Colonic mucosa (tissue), 4 donors: ENCODE measurements at regions not wholly inside any gene's neighbourhood (a gene's known extent, or its start where the extent isn't known, plus 50 kb on each side); places are given as distances from the start of the nearest gene placed in this dataset.

ENCODE experiments used
- DNase-seq: peaks from one replicate; pipeline ENCODE4 v3.0.0-alpha.2; 2020
- H3K27ac ChIP-seq: fragments of 200-600 bp; one replicate; pipeline ENCODE4 v1.8.0; 2021
- H3K27me3 ChIP-seq: fragments of 200-600 bp; one replicate; pipeline ENCODE4 v1.8.0; 2021
- H3K36me3 ChIP-seq: fragments of 200-600 bp; one replicate; pipeline ENCODE4 v1.8.0; 2021
- H3K4me1 ChIP-seq: fragments of 200-600 bp; one replicate; pipeline ENCODE4 v1.8.0; 2021; ENCODE audit warnings: mild to moderate bottlenecking
- H3K4me3 ChIP-seq: fragments of 200-600 bp; one replicate; pipeline ENCODE4 v1.8.0; 2021
- H3K9ac ChIP-seq, 2 donors: one replicate each; pipeline ENCODE4 v1.7.0; 2013; ENCODE audit warnings: control low read depth in 2 of 2, low read depth in 2 of 2, low read length in 2 of 2
- H3K9me3 ChIP-seq: fragments of 200-600 bp; one replicate; pipeline ENCODE4 v1.8.0; 2021
- CTCF ChIP-seq: fragments of 200-600 bp; IDR thresholded peaks from one replicate; pipeline ENCODE4 v1.8.0; 2022; ENCODE audit warnings: antibody characterized with exemption, mild to moderate bottlenecking
- intact Hi-C: fragments of 100-400 bp; cut with DNase I; formaldehyde crosslinking; loops from one replicate; pipeline ENCODE4 v1.14.1; 2022
- donor health status: healthy.
- donor health status: DM: no; HTN: no; CAD: no.
- donor health status: DM: no; HTN: no; CAD: no.

GRCh38 chr1:103986792-103987191 lies 237.1 kb downstream of the AMY1C start:
- Histone ChIP-seq H3K27ac (no peak overlapping the region), H3K4me3 (no peak overlapping the region), H3K4me1 (no peaks in the 10 kb centered on the region), H3K27me3 (no peaks in the 10 kb centered on the region), H3K36me3 (no peaks in the 10 kb centered on the region), H3K9ac (no peak overlapping the region), H3K9me3 (no peaks in the 10 kb centered on the region)
- TF ChIP-seq CTCF: no peak
- no peak for DNase-seq
- intact Hi-C loops: no loop called here

- intact Hi-C loops: no loop called here
- DNase-seq: no peak
Measured at GRCh38 chr1:103997631-103998030, 247.9 kb downstream of the AMY1C start.

GRCh38 chr1:104018922-104019674 lies 269.4 kb downstream of the AMY1C start:
- Histone ChIP-seq H3K4me3 (no peak overlapping the region), H3K9ac (no peak overlapping the region), H3K9me3 (no peaks in the 10 kb centered on the region), H3K36me3 (no peaks in the 10 kb centered on the region), H3K27ac (no peak overlapping the region), H3K27me3 (no peaks in the 10 kb centered on the region), H3K4me1 (no peaks in the 10 kb centered on the region)
- no peak for DNase-seq
- intact Hi-C loops: no loop called here
- no peak for TF ChIP-seq CTCF

More at GRCh38 chr1:103997631-103998030, 247.9 kb downstream of the AMY1C start:
- TF ChIP-seq CTCF: no peak
- no peak overlapping the region for H3K9ac ChIP-seq
- no peaks in the 10 kb centered on the region for H3K36me3 ChIP-seq
- no peaks in the 10 kb centered on the region for H3K27me3 ChIP-seq
- no peak overlapping the region for H3K4me3 ChIP-seq
- no peaks in the 10 kb centered on the region for H3K4me1 ChIP-seq
- H3K9me3 ChIP-seq: no peaks in the 10 kb centered on the region
- no peak overlapping the region for H3K27ac ChIP-seq

- H3K36me3 ChIP-seq: no peaks in the 10 kb centered on the region
- H3K27ac ChIP-seq: no peak overlapping the region
- no peak overlapping the region for H3K9ac ChIP-seq
- no peak for DNase-seq
- H3K27me3 ChIP-seq: no peaks in the 10 kb centered on the region
- no peak for TF ChIP-seq CTCF
- H3K4me3 ChIP-seq: no peak overlapping the region
- H3K9me3 ChIP-seq: no peaks in the 10 kb centered on the region
- no peaks in the 10 kb centered on the region for H3K4me1 ChIP-seq
- intact Hi-C loops: no loop called here
Measured at GRCh38 chr1:104019675-104020049, 270.0 kb downstream of the AMY1C start.

GRCh38 chr1:104028416-104029035 lies 278.8 kb downstream of the AMY1C start:
- no peaks in the 10 kb centered on the region for H3K9me3 ChIP-seq

More at GRCh38 chr1:104028416-104029035, 278.8 kb downstream of the AMY1C start:
- H3K4me1 ChIP-seq: no peaks in the 10 kb centered on the region
- intact Hi-C loops: no loop called here
- no peaks in the 10 kb centered on the region for H3K36me3 ChIP-seq
- no peak overlapping the region for H3K27ac ChIP-seq
- no peak overlapping the region for H3K9ac ChIP-seq
- TF ChIP-seq CTCF: no peak
- DNase-seq: no peak
- no peak overlapping the region for H3K4me3 ChIP-seq
- no peaks in the 10 kb centered on the region for H3K27me3 ChIP-seq
